Endothelial cell of umbilical vein (primary cell): ENCODE measurements at regions not wholly inside any gene's neighbourhood (a gene's known extent, or its start where the extent isn't known, plus 50 kb on each side); places are given as distances from the start of the nearest gene placed in this dataset.

Experiments used
- BruUV-seq: library from RNA; stranded (reverse); fragments of 400-500 nt; replicated peaks from 2 replicates; lab custom pipeline; 2021; lab: Mats Ljungman, UMichigan
- CTCF ChIA-PET: fragments of 300-600, 350-600 bp; sonication (Branson Sonifier 250); formaldehyde crosslinking; loops from one replicate; lab custom pipeline; 2021; ENCODE audit warnings: antibody characterized with exemption, inconsistent platforms; lab: Charles Lee
- POLR2A ChIA-PET: fragments of 300-600, 350-600 bp; sonication (Branson Sonifier 250); formaldehyde crosslinking; loops from one replicate; lab custom pipeline; 2021; ENCODE audit warnings: antibody characterized with exemption, inconsistent platforms; lab: Charles Lee
- DNase-seq: peaks from one replicate; pipeline ENCODE4 v3.0.0-alpha.2; 2011; ENCODE audit warnings: low read depth, low spot score
- FAIRE-seq: peaks from 2 replicates; lab custom pipeline; 2011; peaks lifted over from hg19 to GRCh38; lab: Jason Lieb, UNC
- H2AFZ ChIP-seq: 2 replicates; pipeline ENCODE4 v1.6.0; 2012; ENCODE audit warnings: low read depth, low read length, control low read depth, inconsistent platforms
- H3K27ac ChIP-seq: 2 replicates; pipeline ENCODE4 v1.5.1; 2011; ENCODE audit warnings: low read depth, mild to moderate bottlenecking, control low read depth, low read length, moderate library complexity; ENCODE audit not compliant: insufficient read depth
- H3K27me3 ChIP-seq, 2 experiments: 2 replicates each; pipeline versions ENCODE4 v1.6.0 to v1.6.1; 2011; ENCODE audit warnings: low read length in 2 of 2, mixed read lengths in 1 of 2; ENCODE audit not compliant: control insufficient read depth in 2 of 2, insufficient read depth in 2 of 2
- H3K36me3 ChIP-seq, 2 experiments: 2 replicates in 1 of 2; 3 replicates in 1 of 2; pipeline ENCODE4 v1.5.1; 2011; ENCODE audit warnings: low read length in 2 of 2, mild to moderate bottlenecking in 1 of 2, moderate library complexity in 1 of 2; ENCODE audit not compliant: control insufficient read depth in 2 of 2, insufficient read depth in 2 of 2; ENCODE audit errors: extremely low read depth in 1 of 2
- H3K4me1 ChIP-seq: 3 replicates; pipeline ENCODE4 v1.5.1; 2011; ENCODE audit warnings: mild to moderate bottlenecking, low read length; ENCODE audit not compliant: control insufficient read depth, insufficient read depth; ENCODE audit errors: extremely low read depth
- H3K4me2 ChIP-seq: 2 replicates; pipeline ENCODE4 v1.6.1; 2011; ENCODE audit warnings: low read length, control low read depth, mixed read lengths; ENCODE audit not compliant: insufficient read depth
- H3K4me3 ChIP-seq, 3 experiments: fragments of 200-600 bp in 1 of 3; sonication (generic), shearing (Covaris generic) in 1 of 3; replicated peaks in 1 of 3; 2 replicates each; pipeline ENCODE4 v1.5.1; 2011 to 2016; ENCODE audit warnings: control low read depth in 3 of 3, low read length in 3 of 3, mild to moderate bottlenecking in 2 of 3, inconsistent platforms in 1 of 3, low read depth in 1 of 3, moderate library complexity in 1 of 3; ENCODE audit not compliant: insufficient read depth in 1 of 3
- H3K79me2 ChIP-seq: 2 replicates; pipeline ENCODE4 v1.6.0; 2012; ENCODE audit warnings: low read length, inconsistent platforms; ENCODE audit not compliant: control insufficient read depth, insufficient read depth
- H3K9ac ChIP-seq: replicated peaks from 2 replicates; pipeline ENCODE3; 2011; ENCODE audit warnings: low read length, control low read depth; ENCODE audit not compliant: insufficient read depth; ENCODE audit errors: extremely low read depth
- H3K9me1 ChIP-seq: replicated peaks from 3 replicates; pipeline ENCODE4 v1.6.0; 2011; ENCODE audit warnings: mild to moderate bottlenecking, low read length; ENCODE audit not compliant: control insufficient read depth, insufficient read depth; ENCODE audit errors: extremely low read depth
- H3K9me3 ChIP-seq: replicated peaks from 2 replicates; pipeline ENCODE4 v1.5.1; 2012; ENCODE audit warnings: low read length, inconsistent platforms; ENCODE audit not compliant: control insufficient read depth, insufficient read depth
- H4K20me1 ChIP-seq: replicated peaks from 2 replicates; pipeline ENCODE3; 2011; ENCODE audit warnings: mild to moderate bottlenecking, low read length; ENCODE audit not compliant: control insufficient read depth, insufficient read depth; ENCODE audit errors: extremely low read depth
- EZH2 ChIP-seq: IDR thresholded peaks from 2 replicates; pipeline ENCODE4 v1.6.1; 2012; ENCODE audit warnings: borderline replicate concordance, low read depth, mild to moderate bottlenecking, moderate library complexity, low read length, inconsistent platforms; ENCODE audit not compliant: severe bottlenecking
- FOS ChIP-seq: IDR thresholded peaks from 2 replicates; pipeline ENCODE4 v1.6.1; 2011; ENCODE audit warnings: mild to moderate bottlenecking, low read length, moderate library complexity, borderline replicate concordance; ENCODE audit not compliant: insufficient read depth
- GATA2 ChIP-seq: IDR thresholded peaks from 2 replicates; pipeline ENCODE4 v1.7.0; 2011; ENCODE audit warnings: low read depth, mild to moderate bottlenecking, moderate library complexity, mixed read lengths, low read length; ENCODE audit not compliant: insufficient read length, insufficient read depth
- JUN ChIP-seq: IDR thresholded peaks from 2 replicates; pipeline ENCODE4 v1.6.1; 2011; ENCODE audit warnings: borderline replicate concordance, low read depth; ENCODE audit not compliant: insufficient read length, insufficient read depth
- MAX ChIP-seq: IDR thresholded peaks from 2 replicates; pipeline ENCODE4 v1.6.1; 2011; ENCODE audit not compliant: insufficient read depth, insufficient read length
- MYC ChIP-seq: IDR thresholded peaks from one replicate; pipeline ENCODE4 v1.6.1; 2011; ENCODE audit warnings: mild to moderate bottlenecking, low read depth, low read length
- POLR2A ChIP-seq: IDR thresholded peaks from 2 replicates; pipeline ENCODE4 v1.6.1; 2012; ENCODE audit warnings: low read depth, mild to moderate bottlenecking, control low read depth, low read length
- POLR2AphosphoS5 ChIP-seq: IDR thresholded peaks from 2 replicates; pipeline ENCODE4 v1.6.1; 2012; ENCODE audit warnings: low read depth, mild to moderate bottlenecking, control low read depth, low read length, moderate library complexity; ENCODE audit not compliant: insufficient read depth
- dilution Hi-C: fragments of 300-500 bp; cut with MboI; formaldehyde crosslinking; loops from one replicate; pipeline ENCODE4 v1.15.0; 2019; ENCODE audit warnings: low sequenced_read_pairs; ENCODE audit not compliant: extremely low pct_ligation_motif_present
- intact Hi-C: fragments of 100-400 bp; cut with micrococcal nuclease; formaldehyde crosslinking; loops from one replicate; pipeline ENCODE4 v1.10.0; 2022
- TF ChIP-seq, protein P1 (sequence below), 2 donors: IDR thresholded peaks; 1 replicate in 1 of 2; 2 replicates in 1 of 2; pipeline ENCODE4 v1.5.1; 2011; ENCODE audit warnings: low read length in 2 of 2, mild to moderate bottlenecking in 2 of 2, moderate library complexity in 2 of 2, control low read depth in 1 of 2, inconsistent platforms in 1 of 2, low read depth in 1 of 2; ENCODE audit not compliant: insufficient read depth in 1 of 2; ENCODE audit errors: extremely low read depth in 1 of 2

GRCh38 chr1:201648066-201648906 lies 109.4 kb downstream of the NAV1 start:
- dilution Hi-C loops = no loop called here

More at GRCh38 chr1:201648066-201648906, 109.4 kb downstream of the NAV1 start:
- DNase-seq (peak; percentile 56), FAIRE-seq (peak; percentile 53)
- peak overlapping the region; percentile 31 to 49 (median 42) for H3K4me3 ChIP-seq
- peak overlapping the region; percentile 70 for H3K4me2 ChIP-seq
- peaks cover 36% of the 10 kb centered on the region for H3K79me2 ChIP-seq
- no peaks in the 10 kb centered on the region for H4K20me1 ChIP-seq
- ChIA-PET POLR2A (interaction anchor here (0.6 kb wide), 1 partner anchor 116 kb away, joined by 4 read pairs; no protein-coding TSS in a partner anchor), CTCF (interaction anchor here (0.6 to 5.2 kb wide), 17 partner anchors 8 to 1026 kb away, joined by 3 to 42 read pairs (median 4); no protein-coding TSS in a partner anchor)
- intact Hi-C loops = loop anchor here (1.0 kb wide), 2 partner anchors 12 to 51 kb away; no protein-coding TSS in a partner anchor
- H3K9me1 ChIP-seq = no peaks in the 10 kb centered on the region
- H3K27me3 ChIP-seq = no peaks in the 10 kb centered on the region
- no peaks in the 10 kb centered on the region for H3K36me3 ChIP-seq
- H3K9me3 ChIP-seq = no peaks in the 10 kb centered on the region
- peak overlapping the region; percentile 40 for H3K9ac ChIP-seq
- no TSS peak for BruUV-seq
- no peak overlapping the region for H2AFZ ChIP-seq
- H3K4me1 ChIP-seq = peaks cover 30% of the 10 kb centered on the region
- TF ChIP-seq GATA2 = no peak
- peak; percentile 28 for TF ChIP-seq POLR2AphosphoS5
- TF ChIP-seq FOS = no peak
- TF ChIP-seq MAX = no peak
- TF ChIP-seq JUN = no peak
- TF ChIP-seq MYC = no peak
- no peak for TF ChIP-seq EZH2
- TF ChIP-seq, protein P1, sequence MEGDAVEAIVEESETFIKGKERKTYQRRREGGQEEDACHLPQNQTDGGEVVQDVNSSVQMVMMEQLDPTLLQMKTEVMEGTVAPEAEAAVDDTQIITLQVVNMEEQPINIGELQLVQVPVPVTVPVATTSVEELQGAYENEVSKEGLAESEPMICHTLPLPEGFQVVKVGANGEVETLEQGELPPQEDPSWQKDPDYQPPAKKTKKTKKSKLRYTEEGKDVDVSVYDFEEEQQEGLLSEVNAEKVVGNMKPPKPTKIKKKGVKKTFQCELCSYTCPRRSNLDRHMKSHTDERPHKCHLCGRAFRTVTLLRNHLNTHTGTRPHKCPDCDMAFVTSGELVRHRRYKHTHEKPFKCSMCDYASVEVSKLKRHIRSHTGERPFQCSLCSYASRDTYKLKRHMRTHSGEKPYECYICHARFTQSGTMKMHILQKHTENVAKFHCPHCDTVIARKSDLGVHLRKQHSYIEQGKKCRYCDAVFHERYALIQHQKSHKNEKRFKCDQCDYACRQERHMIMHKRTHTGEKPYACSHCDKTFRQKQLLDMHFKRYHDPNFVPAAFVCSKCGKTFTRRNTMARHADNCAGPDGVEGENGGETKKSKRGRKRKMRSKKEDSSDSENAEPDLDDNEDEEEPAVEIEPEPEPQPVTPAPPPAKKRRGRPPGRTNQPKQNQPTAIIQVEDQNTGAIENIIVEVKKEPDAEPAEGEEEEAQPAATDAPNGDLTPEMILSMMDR (IDR thresholded peaks at IDR 0.05; ENCODE audit: extremely low read depth in 1 of 2, insufficient read depth in 1 of 2, low read depth in 1 of 2, low read length in 2 of 2) = no peak
- peak; percentile 11 for TF ChIP-seq POLR2A
- peak overlapping the region; percentile 33 for H3K27ac ChIP-seq
